ENCODE measurements at regions not wholly inside any gene's neighbourhood (a gene's known extent, or its start where the extent isn't known, plus 50 kb on each side); places are given as distances from the start of the nearest gene placed in this dataset.

DNA sequence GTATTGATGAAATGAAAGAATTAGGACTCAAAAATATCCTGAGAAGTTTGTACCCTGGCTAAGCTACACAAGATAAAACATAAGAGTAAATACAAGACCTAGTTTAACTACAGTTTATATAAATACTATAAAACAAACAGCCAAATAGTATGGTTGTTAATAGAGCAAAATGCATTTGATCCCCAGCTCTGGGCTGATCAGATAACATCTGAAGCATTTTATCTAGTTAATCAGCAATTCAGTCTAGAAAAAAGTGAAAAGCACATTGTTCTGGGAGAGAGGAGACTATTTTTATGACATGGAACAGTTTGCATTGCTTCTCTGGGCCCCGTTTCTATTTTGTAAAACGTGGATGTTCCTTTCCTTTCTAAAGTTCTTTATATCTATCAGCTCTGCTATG, 139.6 kb upstream of the RORB start:
- no peaks in the 10 kb centered on the region for H3K4me1 ChIP-seq
- H3K36me3 ChIP-seq, result no peaks in the 10 kb centered on the region
- H3K4me3 ChIP-seq, result no peak overlapping the region
- TF ChIP-seq, protein P1, sequence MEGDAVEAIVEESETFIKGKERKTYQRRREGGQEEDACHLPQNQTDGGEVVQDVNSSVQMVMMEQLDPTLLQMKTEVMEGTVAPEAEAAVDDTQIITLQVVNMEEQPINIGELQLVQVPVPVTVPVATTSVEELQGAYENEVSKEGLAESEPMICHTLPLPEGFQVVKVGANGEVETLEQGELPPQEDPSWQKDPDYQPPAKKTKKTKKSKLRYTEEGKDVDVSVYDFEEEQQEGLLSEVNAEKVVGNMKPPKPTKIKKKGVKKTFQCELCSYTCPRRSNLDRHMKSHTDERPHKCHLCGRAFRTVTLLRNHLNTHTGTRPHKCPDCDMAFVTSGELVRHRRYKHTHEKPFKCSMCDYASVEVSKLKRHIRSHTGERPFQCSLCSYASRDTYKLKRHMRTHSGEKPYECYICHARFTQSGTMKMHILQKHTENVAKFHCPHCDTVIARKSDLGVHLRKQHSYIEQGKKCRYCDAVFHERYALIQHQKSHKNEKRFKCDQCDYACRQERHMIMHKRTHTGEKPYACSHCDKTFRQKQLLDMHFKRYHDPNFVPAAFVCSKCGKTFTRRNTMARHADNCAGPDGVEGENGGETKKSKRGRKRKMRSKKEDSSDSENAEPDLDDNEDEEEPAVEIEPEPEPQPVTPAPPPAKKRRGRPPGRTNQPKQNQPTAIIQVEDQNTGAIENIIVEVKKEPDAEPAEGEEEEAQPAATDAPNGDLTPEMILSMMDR (IDR thresholded peaks at IDR 0.05), result no peak
- H3K27me3 ChIP-seq, result no peaks in the 10 kb centered on the region
- intact Hi-C loops (cut with DNase I), result no loop called here
- no peak overlapping the region for H3K9ac ChIP-seq (ENCODE audit: low read depth in 2 of 2, low read length in 2 of 2)
- DNase-seq, result no peak
- H3K27ac ChIP-seq, result no peak overlapping the region
- H3K9me3 ChIP-seq, result no peaks in the 10 kb centered on the region

DNA sequence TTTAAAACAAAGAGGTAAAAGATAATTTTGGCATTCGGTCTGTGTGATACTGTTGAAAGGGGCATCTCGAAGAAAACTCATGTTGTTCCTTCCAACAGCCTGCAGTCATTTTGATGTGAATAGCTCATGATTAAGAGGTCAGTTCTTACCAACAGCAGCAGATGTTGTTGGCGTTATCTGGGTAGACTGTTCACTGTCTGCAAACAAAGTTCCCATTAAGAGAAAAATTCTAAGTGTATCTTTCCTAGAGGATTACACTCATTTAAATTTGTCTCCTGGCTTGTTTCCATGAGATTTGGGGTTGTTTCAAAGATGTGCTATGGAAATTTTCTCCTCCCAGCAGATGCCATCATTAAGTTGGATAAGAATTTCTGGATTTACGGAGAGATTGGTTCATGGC, 138.2 kb upstream of the RORB start:
- H3K4me3 ChIP-seq, result no peak overlapping the region
- intact Hi-C loops (cut with DNase I), result no loop called here
- H3K27ac ChIP-seq, result no peak overlapping the region
- TF ChIP-seq, protein P1 (IDR thresholded peaks at IDR 0.05), result no peak
- H3K4me1 ChIP-seq, result no peaks in the 10 kb centered on the region
- DNase-seq, result no peak
- H3K9me3 ChIP-seq, result no peaks in the 10 kb centered on the region
- H3K27me3 ChIP-seq, result no peaks in the 10 kb centered on the region
- H3K36me3 ChIP-seq, result no peaks in the 10 kb centered on the region
- H3K9ac ChIP-seq (ENCODE audit: low read depth in 2 of 2, low read length in 2 of 2), result no peak overlapping the region

DNA sequence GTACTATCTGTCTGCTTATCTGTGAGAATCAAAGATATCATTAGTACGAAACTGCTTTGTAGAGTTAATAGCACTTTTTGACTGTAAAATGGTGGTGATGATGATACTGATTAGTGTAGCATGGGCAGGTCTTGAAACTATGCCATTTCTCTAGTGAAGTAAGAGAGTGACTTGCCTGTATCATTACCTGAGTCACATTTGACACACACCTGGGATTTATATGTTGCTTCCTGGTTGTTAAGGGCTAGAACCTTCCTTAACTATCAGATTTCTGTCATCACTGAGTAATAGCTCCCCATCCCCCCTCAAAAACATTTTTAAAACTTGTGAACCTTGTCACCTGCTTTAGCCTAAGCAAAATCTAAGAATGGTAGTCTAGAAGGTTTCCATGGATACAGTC, 135.6 kb upstream of the RORB start:
- Histone ChIP-seq H3K36me3 (no peaks in the 10 kb centered on the region), H3K4me1 (no peaks in the 10 kb centered on the region), H3K9ac (ENCODE audit: low read depth in 2 of 2, low read length in 2 of 2) (no peak overlapping the region), H3K4me3 (no peak overlapping the region), H3K27ac (no peak overlapping the region), H3K27me3 (no peaks in the 10 kb centered on the region), H3K9me3 (no peaks in the 10 kb centered on the region)
- intact Hi-C loops (cut with DNase I), result no loop called here
- TF ChIP-seq, protein P1 (IDR thresholded peaks at IDR 0.05), result no peak
- no peak for DNase-seq

DNA sequence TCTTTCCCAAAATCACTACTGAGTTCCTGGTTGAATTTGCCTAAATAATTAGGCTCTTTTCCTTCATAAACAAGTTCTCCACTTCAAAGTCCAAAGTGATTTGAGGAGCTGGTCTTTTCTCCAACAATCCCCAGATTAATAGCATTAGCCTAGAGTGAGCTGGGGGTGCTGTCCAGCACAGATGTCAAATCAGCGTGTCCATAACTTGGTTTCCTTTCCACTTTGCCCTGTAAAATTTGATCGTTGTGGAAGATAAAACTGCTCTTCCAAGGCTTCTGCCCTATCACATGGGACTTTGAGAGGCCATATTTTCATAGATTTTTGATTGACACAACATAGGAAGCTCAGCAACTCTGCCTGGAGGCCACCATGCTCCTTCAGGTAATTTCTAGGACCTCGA, 134.7 kb upstream of the RORB start:
- no peaks in the 10 kb centered on the region for H3K9me3 ChIP-seq
- H3K4me3 ChIP-seq, result no peak overlapping the region
- H3K4me1 ChIP-seq, result no peaks in the 10 kb centered on the region
- H3K27me3 ChIP-seq, result no peaks in the 10 kb centered on the region
- H3K9ac ChIP-seq (ENCODE audit: low read depth in 2 of 2, low read length in 2 of 2), result no peak overlapping the region
- no peak overlapping the region for H3K27ac ChIP-seq
- no peak for DNase-seq
- TF ChIP-seq, protein P1 (IDR thresholded peaks at IDR 0.05), result no peak
- intact Hi-C loops (cut with DNase I), result no loop called here
- H3K36me3 ChIP-seq, result no peaks in the 10 kb centered on the region

DNA sequence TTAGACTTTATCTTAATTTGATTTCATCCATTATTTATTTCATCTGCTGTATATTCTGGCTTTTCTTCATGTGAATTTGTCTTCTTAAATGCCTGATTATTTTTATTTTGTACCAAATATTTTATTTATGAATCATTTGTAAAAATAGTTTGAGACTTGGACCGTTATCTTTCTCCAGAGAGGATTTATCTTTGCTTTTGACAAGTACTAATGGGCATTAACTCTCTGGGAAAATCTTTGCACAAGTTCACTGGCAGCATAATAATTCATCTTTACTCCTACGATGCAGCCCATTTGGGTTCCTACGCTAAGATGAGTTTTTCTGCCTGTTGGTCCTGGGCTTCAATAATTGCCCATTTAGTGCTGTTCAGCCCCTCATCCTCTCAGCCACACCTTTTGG, 131.0 kb upstream of the RORB start:
- TF ChIP-seq, protein P1 (IDR thresholded peaks at IDR 0.05), result no peak
- intact Hi-C loops (cut with DNase I), result no loop called here
- no peaks in the 10 kb centered on the region for H3K4me1 ChIP-seq
- no peaks in the 10 kb centered on the region for H3K36me3 ChIP-seq
- no peaks in the 10 kb centered on the region for H3K9me3 ChIP-seq
- no peak overlapping the region for H3K4me3 ChIP-seq
- H3K27ac ChIP-seq, result no peak overlapping the region
- DNase-seq, result no peak
- no peak overlapping the region for H3K9ac ChIP-seq (ENCODE audit: low read depth in 2 of 2, low read length in 2 of 2)
- no peaks in the 10 kb centered on the region for H3K27me3 ChIP-seq

DNA sequence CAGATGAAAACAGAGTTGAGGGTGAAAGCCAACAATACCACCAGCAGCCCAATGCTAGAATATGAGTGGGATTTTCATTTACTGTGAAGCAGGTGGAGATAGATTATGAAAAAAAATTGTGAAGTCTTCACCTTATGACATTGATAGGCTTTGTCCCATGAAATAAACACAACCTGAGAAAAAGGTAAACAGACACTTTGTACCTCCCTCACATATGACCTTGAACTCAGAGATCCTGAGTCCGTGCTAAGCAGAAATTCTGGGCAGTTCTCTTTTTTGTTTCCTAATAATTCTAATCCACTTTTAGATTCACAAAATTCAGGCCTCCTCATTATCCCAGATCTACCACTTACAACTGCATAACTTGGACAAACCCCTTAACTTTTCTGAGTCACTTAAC, 127.3 kb upstream of the RORB start:
- Histone ChIP-seq H3K9ac (ENCODE audit: low read depth in 2 of 2, low read length in 2 of 2) (no peak overlapping the region), H3K27me3 (no peaks in the 10 kb centered on the region), H3K9me3 (no peaks in the 10 kb centered on the region), H3K36me3 (no peaks in the 10 kb centered on the region), H3K27ac (no peak overlapping the region), H3K4me1 (no peaks in the 10 kb centered on the region), H3K4me3 (no peak overlapping the region)
- intact Hi-C loops (cut with DNase I), result no loop called here
- DNase-seq, result no peak
- TF ChIP-seq, protein P1 (IDR thresholded peaks at IDR 0.05), result no peak

All from colonic mucosa (tissue), 4 donors.